GM12878 (cell line): ENCODE measurements at regions not wholly inside any gene's neighbourhood (a gene's known extent, or its start where the extent isn't known, plus 50 kb on each side); places are given as distances from the start of the nearest gene placed in this dataset.

ENCODE experiments used
- ATAC-seq: fragments of 200-7000 bp; cut with Tn5 transposase; 3 replicates; pipeline ENCODE4 v1.9.1; 2020; ENCODE audit warnings: mild to moderate bottlenecking, moderate library complexity
- BruUV-seq: library from RNA; stranded (reverse); fragments of 400-500 nt; replicated peaks from 2 replicates; lab custom pipeline; 2021; lab: Mats Ljungman, UMichigan
- CTCF ChIA-PET: fragments of 300-600 bp; sonication (Branson Sonifier 250); formaldehyde crosslinking; extraction: SDS; loops from one replicate; lab custom pipeline; 2021; ENCODE audit warnings: inconsistent platforms; lab: Yijun Ruan, JAX
- POLR2A ChIA-PET: fragments of 350-600 bp; formaldehyde crosslinking; extraction: SDS; loops from one replicate; lab custom pipeline; 2021; ENCODE audit warnings: inconsistent platforms; lab: Charles Lee
- RAD21 ChIA-PET: fragments of 300-600 bp; sonication (Branson Sonifier 250); formaldehyde crosslinking; loops from one replicate; lab custom pipeline; 2023; ENCODE audit warnings: antibody characterized with exemption; ENCODE audit not compliant: unreplicated experiment; lab: Charles Lee
- SMC1A ChIA-PET: fragments of 300-600 bp; sonication (Branson Sonifier 250); formaldehyde crosslinking; loops from one replicate; lab custom pipeline; 2023; ENCODE audit not compliant: unreplicated experiment, uncharacterized antibody; lab: Charles Lee
- DNase-seq: peaks from one replicate; pipeline ENCODE4 v3.0.0-alpha.2; 2011; ENCODE audit warnings: low read depth, low spot score
- FAIRE-seq: peaks from 3 replicates; lab custom pipeline; 2011; peaks lifted over from hg19 to GRCh38; lab: Jason Lieb, UNC
- H2AFZ ChIP-seq: 2 replicates; pipeline ENCODE4 v1.6.0; 2011; ENCODE audit warnings: low read depth, low read length, control low read depth; ENCODE audit not compliant: control insufficient read depth
- H3K27ac ChIP-seq: 2 replicates; pipeline ENCODE4 v1.5.1; 2011; ENCODE audit warnings: control low read depth; ENCODE audit not compliant: control insufficient read depth, insufficient read depth
- H3K27me3 ChIP-seq, 2 experiments: replicated peaks in 1 of 2; 2 replicates each; pipeline versions ENCODE4 v1.6.0 to v1.6.1; 2011; ENCODE audit warnings: low read length in 1 of 2; ENCODE audit not compliant: control insufficient read depth in 2 of 2, insufficient read depth in 2 of 2
- H3K36me3 ChIP-seq, 2 experiments: 2 replicates each; pipeline ENCODE4 v1.5.1; 2011; ENCODE audit warnings: low read length in 1 of 2; ENCODE audit not compliant: control insufficient read depth in 2 of 2, insufficient read depth in 2 of 2
- H3K4me1 ChIP-seq: 2 replicates; pipeline ENCODE4 v1.6.1; 2011; ENCODE audit warnings: mild to moderate bottlenecking, low read length, moderate library complexity, mixed read lengths; ENCODE audit not compliant: control insufficient read depth, insufficient read depth
- H3K4me2 ChIP-seq: 2 replicates; pipeline ENCODE4 v1.6.0; 2011; ENCODE audit warnings: control low read depth; ENCODE audit not compliant: control insufficient read depth, insufficient read depth
- H3K4me3 ChIP-seq: fragments of 200-600 bp; sonication (generic); 2 replicates; pipeline ENCODE4 v1.5.1; 2016
- H3K79me2 ChIP-seq: 2 replicates; pipeline ENCODE4 v1.6.0; 2011; ENCODE audit warnings: low read length; ENCODE audit not compliant: control insufficient read depth, insufficient read depth
- H3K9ac ChIP-seq: 2 replicates; pipeline ENCODE4 v1.8.0; 2011; ENCODE audit warnings: low read length, control low read depth, mixed read lengths; ENCODE audit not compliant: control insufficient read depth, insufficient read depth
- H3K9me3 ChIP-seq: replicated peaks from 3 replicates; pipeline ENCODE4 v1.5.1; 2011; ENCODE audit warnings: mild to moderate bottlenecking, low read length; ENCODE audit not compliant: control insufficient read depth, insufficient read depth
- H4K20me1 ChIP-seq: 2 replicates; pipeline ENCODE4 v1.6.0; 2011; ENCODE audit not compliant: control insufficient read depth, insufficient read depth
- CHD2 ChIP-seq: IDR thresholded peaks from 2 replicates; pipeline ENCODE4 v1.6.1; 2011; ENCODE audit warnings: low read depth, low read length, improper control_type of control experiment, borderline replicate concordance
- CREM ChIP-seq: IDR thresholded peaks from 2 replicates; pipeline ENCODE4 v1.6.1; 2014; ENCODE audit warnings: antibody characterized with exemption, low read depth
- KAT2A ChIP-seq: conservative IDR thresholded peaks from 2 replicates; pipeline ENCODE4 v1.6.1; 2011; ENCODE audit warnings: low read depth, low read length; ENCODE audit not compliant: control insufficient read depth
- KDM1A ChIP-seq: fragments of 200-600 bp; sonication (generic); IDR thresholded peaks from 2 replicates; pipeline ENCODE4 v1.6.1; 2016; ENCODE audit warnings: borderline replicate concordance
- RELA ChIP-seq: fragments of 450-650 bp; IDR thresholded peaks from 2 replicates; pipeline ENCODE4 v1.8.0; 2014; ENCODE audit warnings: borderline replicate concordance; ENCODE audit not compliant: partially characterized antibody
- RUNX3 ChIP-seq: IDR thresholded peaks from 2 replicates; pipeline ENCODE4 v1.6.1; 2012; ENCODE audit warnings: low read length, inconsistent platforms
- SMAD1 ChIP-seq: fragments of 450-650 bp; IDR thresholded peaks from 2 replicates; pipeline ENCODE4 v1.6.1; 2018; ENCODE audit warnings: mild to moderate bottlenecking, low read depth; ENCODE audit not compliant: partially characterized antibody
- STAT1 ChIP-seq: fragments of 450-650 bp; conservative IDR thresholded peaks from 2 replicates; pipeline ENCODE4 v1.6.1; 2014; ENCODE audit warnings: antibody characterized with exemption, mild to moderate bottlenecking
- TARDBP ChIP-seq: IDR thresholded peaks from 2 replicates; pipeline ENCODE4 v1.6.1; 2016; ENCODE audit warnings: borderline replicate concordance
- TCF3 ChIP-seq: IDR thresholded peaks from 2 replicates; pipeline ENCODE4 v1.6.1; 2012; ENCODE audit warnings: low read depth, mild to moderate bottlenecking, low read length, borderline replicate concordance; ENCODE audit not compliant: insufficient read depth
- ZNF217 ChIP-seq: fragments of 450-650 bp; IDR thresholded peaks from 2 replicates; pipeline ENCODE4 v1.6.1; 2017; ENCODE audit warnings: antibody characterized with exemption, mild to moderate bottlenecking
- ZNF622 ChIP-seq: fragments of 450-650 bp; IDR thresholded peaks from 2 replicates; pipeline ENCODE4 v1.6.1; 2017; ENCODE audit warnings: mild to moderate bottlenecking, inconsistent platforms
- WGBS: methylation state at CpG from one replicate; pipeline ENCODE4 v1.1.6; 2016; ENCODE audit warnings: low lambda C conversion rate; ENCODE audit not compliant: insufficient replicate concordance, insufficient coverage; ENCODE audit errors: missing lambda C conversion rate; 5-methylcytosine and 5-hydroxymethylcytosine counted together
- in situ Hi-C: fragments of 300-500 bp; cut with MboI; formaldehyde crosslinking; loops from 9 replicates; pipeline ENCODE4 v1.14.3; 2018; ENCODE audit warnings: mixed read lengths
- intact Hi-C: fragments of 100-400 bp; cut with micrococcal nuclease; formaldehyde crosslinking; loops from one replicate; pipeline ENCODE4 v1.14.2; 2022; ENCODE audit not compliant: unreplicated experiment
- TF ChIP-seq, protein P1 (sequence below): fragments of 450-650 bp; IDR thresholded peaks from 2 replicates; pipeline ENCODE4 v1.6.1; 2017; ENCODE audit warnings: mild to moderate bottlenecking, moderate library complexity
- TF ChIP-seq, protein P2 (sequence below): IDR thresholded peaks from 2 replicates; pipeline ENCODE4 v1.6.1; 2011; ENCODE audit warnings: low read depth, mild to moderate bottlenecking, low read length, moderate library complexity, borderline replicate concordance; ENCODE audit errors: extremely low read depth
- TF ChIP-seq, protein P3 (sequence below): fragments of 450-650 bp; formaldehyde crosslinking; IDR thresholded peaks from 2 replicates; pipeline ENCODE4 v1.4.0; 2022; ENCODE audit warnings: mild to moderate bottlenecking, moderate library complexity

- TF ChIP-seq, protein P1, sequence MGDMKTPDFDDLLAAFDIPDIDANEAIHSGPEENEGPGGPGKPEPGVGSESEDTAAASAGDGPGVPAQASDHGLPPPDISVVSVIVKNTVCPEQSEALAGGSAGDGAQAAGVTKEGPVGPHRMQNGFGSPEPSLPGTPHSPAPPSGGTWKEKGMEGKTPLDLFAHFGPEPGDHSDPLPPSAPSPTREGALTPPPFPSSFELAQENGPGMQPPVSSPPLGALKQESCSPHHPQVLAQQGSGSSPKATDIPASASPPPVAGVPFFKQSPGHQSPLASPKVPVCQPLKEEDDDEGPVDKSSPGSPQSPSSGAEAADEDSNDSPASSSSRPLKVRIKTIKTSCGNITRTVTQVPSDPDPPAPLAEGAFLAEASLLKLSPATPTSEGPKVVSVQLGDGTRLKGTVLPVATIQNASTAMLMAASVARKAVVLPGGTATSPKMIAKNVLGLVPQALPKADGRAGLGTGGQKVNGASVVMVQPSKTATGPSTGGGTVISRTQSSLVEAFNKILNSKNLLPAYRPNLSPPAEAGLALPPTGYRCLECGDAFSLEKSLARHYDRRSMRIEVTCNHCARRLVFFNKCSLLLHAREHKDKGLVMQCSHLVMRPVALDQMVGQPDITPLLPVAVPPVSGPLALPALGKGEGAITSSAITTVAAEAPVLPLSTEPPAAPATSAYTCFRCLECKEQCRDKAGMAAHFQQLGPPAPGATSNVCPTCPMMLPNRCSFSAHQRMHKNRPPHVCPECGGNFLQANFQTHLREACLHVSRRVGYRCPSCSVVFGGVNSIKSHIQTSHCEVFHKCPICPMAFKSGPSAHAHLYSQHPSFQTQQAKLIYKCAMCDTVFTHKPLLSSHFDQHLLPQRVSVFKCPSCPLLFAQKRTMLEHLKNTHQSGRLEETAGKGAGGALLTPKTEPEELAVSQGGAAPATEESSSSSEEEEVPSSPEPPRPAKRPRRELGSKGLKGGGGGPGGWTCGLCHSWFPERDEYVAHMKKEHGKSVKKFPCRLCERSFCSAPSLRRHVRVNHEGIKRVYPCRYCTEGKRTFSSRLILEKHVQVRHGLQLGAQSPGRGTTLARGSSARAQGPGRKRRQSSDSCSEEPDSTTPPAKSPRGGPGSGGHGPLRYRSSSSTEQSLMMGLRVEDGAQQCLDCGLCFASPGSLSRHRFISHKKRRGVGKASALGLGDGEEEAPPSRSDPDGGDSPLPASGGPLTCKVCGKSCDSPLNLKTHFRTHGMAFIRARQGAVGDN = no peak
- TF ChIP-seq RUNX3 (no peak), STAT1 (no peak), RELA (no peak), ZNF217 (no peak), ZNF622 (no peak), TARDBP (no peak)
- TF ChIP-seq, all 136 proteins: peak for 0
Measured at GRCh38 chr3:188979669-188980310, 192.0 kb upstream of the TPRG1 start (continued).

DNA sequence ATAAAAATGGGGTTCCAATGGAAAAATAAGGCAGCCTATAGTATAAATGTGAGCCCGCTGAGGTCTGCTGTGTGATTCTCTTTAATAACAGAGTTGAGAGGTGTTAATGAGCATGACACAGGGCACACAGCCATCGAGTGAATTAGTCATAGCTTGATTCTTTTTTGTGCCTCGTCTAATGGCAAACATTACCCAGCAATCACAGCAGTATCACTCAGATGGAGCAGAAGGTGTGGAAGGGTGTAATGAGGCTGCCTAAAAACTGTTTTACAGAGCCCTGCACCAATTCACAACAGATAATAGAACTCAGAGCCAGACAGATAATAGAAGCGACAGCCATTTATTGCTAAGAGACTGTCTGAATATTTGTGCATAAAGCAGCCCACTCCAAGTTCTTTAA, 178.6 kb upstream of the TPRG1 start:
- ChIA-PET RAD21 (no interaction called here), CTCF (no interaction called here)
- 7% methylated on average over 4 of the region's 4 CpGs for WGBS
- TF ChIP-seq KDM1A (no peak), CREM (no peak), KAT2A (no peak), SMAD1 (no peak), CHD2 (no peak), TCF3 (no peak)
- TF ChIP-seq, protein P2, sequence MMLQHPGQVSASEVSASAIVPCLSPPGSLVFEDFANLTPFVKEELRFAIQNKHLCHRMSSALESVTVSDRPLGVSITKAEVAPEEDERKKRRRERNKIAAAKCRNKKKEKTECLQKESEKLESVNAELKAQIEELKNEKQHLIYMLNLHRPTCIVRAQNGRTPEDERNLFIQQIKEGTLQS = no peak
- TF ChIP-seq, protein P3, sequence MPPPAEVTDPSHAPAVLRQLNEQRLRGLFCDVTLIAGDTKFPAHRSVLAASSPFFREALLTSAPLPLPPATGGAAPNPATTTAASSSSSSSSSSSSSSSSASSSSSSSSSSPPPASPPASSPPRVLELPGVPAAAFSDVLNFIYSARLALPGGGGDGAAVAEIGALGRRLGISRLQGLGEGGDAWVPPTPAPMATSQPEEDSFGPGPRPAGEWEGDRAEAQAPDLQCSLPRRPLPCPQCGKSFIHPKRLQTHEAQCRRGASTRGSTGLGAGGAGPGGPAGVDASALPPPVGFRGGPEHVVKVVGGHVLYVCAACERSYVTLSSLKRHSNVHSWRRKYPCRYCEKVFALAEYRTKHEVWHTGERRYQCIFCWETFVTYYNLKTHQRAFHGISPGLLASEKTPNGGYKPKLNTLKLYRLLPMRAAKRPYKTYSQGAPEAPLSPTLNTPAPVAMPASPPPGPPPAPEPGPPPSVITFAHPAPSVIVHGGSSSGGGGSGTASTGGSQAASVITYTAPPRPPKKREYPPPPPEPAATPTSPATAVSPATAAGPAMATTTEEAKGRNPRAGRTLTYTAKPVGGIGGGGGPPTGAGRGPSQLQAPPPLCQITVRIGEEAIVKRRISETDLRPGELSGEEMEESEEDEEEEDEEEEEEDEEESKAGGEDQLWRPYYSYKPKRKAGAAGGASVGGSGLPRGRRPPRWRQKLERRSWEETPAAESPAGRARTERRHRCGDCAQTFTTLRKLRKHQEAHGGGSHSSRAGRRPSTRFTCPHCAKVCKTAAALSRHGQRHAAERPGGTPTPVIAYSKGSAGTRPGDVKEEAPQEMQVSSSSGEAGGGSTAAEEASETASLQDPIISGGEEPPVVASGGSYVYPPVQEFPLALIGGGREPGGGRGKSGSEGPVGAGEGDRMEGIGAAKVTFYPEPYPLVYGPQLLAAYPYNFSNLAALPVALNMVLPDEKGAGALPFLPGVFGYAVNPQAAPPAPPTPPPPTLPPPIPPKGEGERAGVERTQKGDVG (CRISPR knock-in tag) = no peak

More for the DNA sequence above, 178.6 kb upstream of the TPRG1 start:
- intact Hi-C loops = no loop called here
- POLR2A ChIA-PET = no interaction called here
- no peaks in the 10 kb centered on the region for H3K79me2 ChIP-seq
- no peak overlapping the region for H3K4me3 ChIP-seq
- no peaks in the 10 kb centered on the region for H4K20me1 ChIP-seq
- no peaks in the 10 kb centered on the region for H3K27me3 ChIP-seq
- BruUV-seq = no TSS peak
- H3K27ac ChIP-seq = no peak overlapping the region
- no peak overlapping the region for H3K9ac ChIP-seq
- FAIRE-seq (no peak), ATAC-seq (no peak), DNase-seq (no peak)
- H3K36me3 ChIP-seq = no peaks in the 10 kb centered on the region
- no peak overlapping the region for H2AFZ ChIP-seq
- in situ Hi-C loops = no loop called here
- no peak overlapping the region for H3K4me2 ChIP-seq
- H3K4me1 ChIP-seq = no peaks in the 10 kb centered on the region
- H3K9me3 ChIP-seq = no peaks in the 10 kb centered on the region
- SMC1A ChIA-PET = interaction anchor here (0.8 kb wide), 1 partner anchor 112 kb away, joined by 3 read pairs; no protein-coding TSS in a partner anchor
